HK-2 (cell line): ENCODE measurements at regions not wholly inside any gene's neighbourhood (a gene's known extent, or its start where the extent isn't known, plus 50 kb on each side); places are given as distances from the start of the nearest gene placed in this dataset.

Experiments
- DNase-seq: peaks from one replicate; pipeline ENCODE4 v3.0.0-alpha.2; 2018; ENCODE audit not compliant: unreplicated experiment

DNA sequence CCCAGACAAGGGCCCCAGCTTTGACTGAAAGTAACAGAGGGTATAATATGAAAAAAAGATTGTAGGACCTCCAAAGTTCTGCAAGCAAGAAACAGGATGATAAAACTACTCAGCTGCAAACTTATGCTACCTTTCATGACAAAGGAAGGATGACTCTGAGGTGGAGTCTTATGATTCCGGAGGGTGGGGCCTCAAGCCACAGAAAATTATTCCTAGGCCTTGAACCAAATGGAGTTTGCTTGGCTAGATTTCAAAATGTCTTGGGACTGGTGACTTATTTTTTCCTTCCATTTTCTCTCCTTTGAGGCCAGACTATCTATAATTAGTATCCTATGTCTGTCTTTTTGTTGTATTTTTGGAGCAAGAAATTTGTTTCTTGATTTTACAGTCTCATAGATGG lies 336.4 kb downstream of the LRIG3 start:
- no peak for DNase-seq

DNA sequence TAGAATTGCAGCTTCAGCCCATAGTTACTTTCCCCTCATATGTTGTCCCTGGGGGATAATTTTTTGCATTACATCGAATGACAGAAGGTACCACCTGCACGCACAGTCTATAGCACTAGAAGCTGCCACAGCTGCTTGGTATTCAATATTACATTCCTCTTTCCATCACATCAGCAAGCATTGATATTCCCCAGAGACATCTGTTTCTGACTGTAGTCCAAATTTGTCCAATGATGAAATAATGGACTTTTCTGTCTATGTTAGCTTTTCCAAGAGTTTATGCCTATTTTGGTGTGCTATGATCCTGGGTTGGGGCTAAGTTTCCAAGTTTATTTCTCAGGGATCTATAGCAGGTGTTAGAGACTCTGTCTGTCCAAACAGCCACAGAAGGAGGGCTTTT lies 335.4 kb downstream of the LRIG3 start:
- no peak for DNase-seq

DNA sequence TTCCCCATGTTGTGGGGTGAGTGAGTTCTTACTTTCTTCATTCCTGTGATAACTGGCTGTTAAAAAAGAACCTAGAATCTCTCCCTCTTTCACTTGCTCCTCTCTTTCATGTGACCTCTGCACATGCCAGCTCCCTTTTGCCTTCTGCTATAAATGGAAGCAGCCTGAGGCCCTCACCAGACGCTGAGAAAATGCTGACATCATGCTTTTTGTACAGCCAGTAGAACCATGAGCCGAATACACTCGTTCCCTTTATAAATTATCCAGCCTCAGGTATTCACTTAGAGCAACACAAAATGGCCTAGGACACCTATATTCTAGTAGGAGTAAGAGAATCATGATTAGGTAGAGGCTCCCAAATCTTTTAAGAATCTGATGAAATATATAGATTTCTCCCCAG lies 333.5 kb downstream of the LRIG3 start:
- DNase-seq = no peak

DNA sequence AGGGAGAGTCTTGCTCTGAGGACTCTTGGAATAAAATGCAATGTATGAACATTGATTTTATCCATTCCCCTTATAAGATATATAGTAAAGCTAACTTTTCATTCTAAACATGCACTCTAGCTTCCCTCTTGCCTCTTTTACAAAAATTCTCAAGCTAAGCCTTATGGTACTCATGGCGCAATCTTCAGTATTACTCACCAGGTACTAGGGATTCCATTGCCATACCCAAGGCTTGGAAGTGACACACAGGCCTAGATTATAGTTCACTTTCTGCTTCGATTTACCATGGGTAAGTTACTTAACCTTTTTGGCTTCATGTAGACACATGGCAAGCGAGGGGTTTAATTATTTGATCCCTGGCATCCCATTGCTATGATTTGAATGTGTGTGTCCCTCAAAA lies 331.5 kb downstream of the LRIG3 start:
- DNase-seq = no peak

DNA sequence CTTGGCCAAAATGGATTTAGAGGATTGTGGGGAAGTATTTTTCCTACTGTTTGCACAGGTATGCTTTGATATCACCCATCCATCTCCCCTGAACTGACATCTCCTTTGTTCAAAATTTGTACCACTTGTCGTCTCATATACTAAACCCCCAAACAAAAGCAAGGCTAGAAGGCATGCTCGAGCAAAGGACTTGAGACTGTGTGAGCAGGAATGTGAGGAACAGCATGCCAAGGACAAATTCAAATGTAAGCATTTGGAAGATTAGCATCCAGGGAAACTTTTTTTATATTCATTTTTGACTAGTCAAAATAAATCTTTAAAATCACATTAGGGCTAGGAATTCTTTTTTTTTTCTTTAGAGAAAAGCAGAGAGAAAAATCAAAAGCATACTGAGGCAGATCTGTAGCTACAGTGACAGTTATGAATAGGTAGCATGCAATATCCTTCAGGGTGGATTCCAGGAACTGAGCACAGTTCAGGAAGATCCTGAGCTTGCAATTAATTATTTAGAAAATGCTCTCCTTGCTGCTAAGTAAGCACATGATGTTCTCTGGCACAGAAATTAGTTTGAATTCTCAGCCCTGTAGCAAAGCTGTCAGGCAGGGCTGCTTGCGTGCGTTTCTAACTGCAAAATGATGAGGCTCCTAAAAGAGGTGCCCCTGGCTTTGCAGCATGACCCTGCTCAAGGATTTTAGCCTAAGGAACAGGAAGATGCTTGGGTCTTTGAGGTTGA lies 327.7 kb downstream of the LRIG3 start:
- no peak for DNase-seq

DNA sequence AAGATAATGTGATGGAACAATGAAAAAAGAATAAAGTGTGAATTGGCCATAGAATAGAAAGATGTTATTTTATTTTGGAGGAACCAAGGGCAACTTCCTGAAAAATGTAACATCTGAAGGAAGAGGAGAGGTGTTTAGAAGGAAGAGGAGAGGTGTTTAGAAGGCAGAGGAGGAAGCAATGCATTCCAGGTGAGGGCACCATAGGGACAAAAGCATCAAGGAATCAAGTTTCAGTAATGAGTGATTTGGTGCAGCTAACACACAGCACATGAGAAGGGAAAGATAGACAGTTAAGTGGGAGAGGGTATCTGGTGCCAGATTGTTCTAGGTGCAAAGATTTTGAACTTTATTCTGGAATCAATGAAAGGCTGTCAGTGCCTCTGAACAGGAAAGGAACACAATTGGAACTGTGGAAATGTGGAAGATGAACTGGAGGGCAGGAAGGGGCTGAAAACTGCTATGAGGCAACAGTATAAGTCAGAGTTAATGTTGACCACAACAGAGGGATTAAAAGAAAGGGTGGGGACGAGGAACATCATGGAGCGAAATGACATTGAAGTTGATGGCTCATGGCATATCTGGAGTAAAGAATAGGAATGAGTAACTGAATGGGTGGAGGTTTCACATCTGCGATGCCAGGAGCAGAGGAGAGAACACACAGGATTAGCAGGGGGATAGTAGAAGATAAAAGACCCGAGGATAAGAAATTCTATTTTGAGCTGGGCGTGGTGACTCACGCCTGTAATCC lies 326.6 kb downstream of the LRIG3 start:
- no peak for DNase-seq

DNA sequence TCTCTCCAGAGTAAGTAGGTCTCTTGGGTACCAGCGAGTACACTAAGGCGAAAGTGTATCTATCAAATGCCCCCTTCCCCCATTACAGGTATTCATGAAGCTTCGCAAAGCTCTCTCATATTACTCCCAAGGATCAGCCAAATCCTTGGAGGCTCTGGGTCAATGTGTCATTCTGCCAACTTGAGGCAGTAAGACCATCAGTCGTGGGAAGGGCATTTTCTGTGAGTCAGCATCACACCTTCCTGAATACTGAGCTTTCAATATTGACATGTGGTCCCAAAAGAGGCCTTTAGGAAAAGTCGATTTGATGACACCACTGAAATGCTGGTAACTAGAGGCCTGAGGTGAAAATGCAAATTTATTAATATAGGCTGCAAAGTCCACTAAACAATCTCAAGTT lies 323.9 kb downstream of the LRIG3 start:
- DNase-seq = no peak

DNA sequence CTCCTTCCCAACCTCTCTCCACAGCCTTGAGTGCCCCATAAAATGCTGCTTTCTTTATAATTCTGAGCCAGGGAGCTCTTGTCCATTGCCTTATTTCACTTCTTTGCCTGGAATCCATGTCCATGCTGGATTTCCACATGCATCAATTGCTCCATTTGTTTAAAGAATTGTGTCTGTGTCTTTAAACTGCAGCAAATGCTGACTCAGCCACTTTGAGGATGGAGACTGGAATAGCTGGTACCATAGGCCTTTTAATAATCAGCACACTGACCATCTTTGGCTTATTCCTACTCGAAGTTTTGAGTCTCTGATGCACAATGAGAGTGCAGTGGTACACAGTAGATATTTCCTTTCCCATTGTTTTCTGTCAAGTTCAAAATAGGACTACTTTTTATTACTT lies 318.8 kb downstream of the LRIG3 start:
- DNase-seq = no peak

DNA sequence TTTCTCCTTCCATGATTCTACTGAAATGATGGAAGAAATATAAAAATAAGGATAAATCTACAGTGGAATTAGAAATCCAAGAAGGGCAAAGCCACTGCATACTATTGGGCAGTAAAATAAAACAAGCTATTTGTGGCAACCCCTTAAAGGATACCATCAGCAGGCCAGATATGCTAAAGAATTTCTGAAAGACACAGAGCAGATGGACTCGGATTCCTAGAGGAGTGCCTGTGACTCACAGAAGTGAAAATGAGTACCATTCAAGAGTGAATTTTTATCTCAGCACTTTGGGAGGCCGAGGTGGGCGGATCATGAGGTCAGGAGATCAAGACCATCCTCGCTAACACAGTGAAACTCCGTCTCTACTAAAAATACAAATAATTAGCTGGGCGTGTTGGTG lies 318.1 kb downstream of the LRIG3 start:
- DNase-seq = no peak

DNA sequence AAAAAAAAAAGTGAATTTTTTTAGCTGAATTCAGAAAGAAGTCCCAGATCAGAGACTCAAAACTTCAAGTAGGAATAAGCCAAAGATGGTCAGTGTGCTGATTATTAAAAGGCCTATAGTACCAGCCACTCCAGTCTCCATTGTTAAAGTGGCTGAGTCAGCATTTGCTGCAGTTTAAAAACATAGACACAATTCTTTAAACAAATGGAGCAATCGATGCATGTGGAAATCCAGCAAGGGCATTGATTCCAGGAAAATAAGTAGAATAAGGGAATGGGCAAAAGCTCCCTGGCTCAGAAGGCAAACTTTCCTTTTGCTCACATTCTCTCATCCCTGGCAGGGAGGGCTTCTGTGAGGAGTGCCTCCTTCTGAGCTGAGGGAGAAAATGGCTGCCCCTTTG lies 317.6 kb downstream of the LRIG3 start:
- DNase-seq = no peak

DNA sequence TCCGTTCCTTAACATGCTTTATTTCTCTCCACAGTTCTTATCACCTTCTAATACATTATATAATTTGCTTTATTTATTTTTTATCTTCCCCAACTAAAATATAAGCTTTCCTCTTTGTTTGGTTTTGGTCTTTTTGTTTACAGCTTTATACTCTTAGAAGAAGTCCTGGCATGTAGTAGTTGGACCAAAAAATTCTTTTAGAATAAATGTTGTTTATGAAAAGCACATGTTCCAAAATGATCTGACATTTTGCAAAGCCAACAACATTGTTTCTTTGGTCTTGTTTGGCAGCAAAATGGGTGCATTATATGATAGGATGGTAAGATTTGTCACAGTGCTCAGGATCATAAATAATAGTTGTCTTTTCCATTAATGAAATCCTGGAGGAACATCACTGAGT lies 312.5 kb downstream of the LRIG3 start:
- DNase-seq = no peak

DNA sequence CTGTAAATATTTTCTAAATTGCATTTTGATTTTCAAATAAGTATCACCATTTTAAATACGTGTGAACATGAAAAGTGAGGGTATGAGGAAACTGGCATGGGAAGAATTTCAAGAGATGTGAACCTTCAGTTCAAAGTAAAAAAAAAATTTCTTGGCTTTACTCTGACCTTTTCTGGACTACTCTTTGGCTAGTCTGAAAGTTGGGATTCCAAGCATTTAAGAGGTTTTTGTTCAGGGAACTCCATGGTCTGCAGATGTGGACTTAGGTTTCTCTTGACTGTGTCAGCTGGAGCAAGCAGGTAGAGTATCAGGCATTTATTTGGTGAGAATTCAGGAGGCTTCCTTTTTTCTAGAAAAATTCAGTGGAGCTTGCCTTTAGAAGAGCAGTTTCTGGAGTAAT lies 311.6 kb downstream of the LRIG3 start:
- no peak for DNase-seq

DNA sequence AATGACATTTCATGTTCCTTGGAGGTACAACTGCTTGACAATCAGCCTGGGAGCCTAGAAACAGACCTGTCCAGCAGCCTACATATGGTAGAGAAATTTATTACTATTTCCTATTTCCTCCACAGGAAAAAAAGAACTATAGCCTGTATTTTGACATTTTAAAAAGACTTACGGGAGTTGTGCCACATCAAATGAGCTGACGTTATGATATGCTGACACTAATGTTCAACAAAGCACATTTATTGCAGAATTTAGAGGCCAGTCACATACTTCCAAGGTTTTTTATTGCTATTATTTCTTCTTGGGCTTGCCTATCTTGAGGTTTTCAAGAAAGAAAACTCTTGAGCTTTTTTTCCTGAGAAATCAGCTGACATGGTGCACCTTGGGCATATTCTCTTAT lies 305.3 kb downstream of the LRIG3 start:
- DNase-seq = no peak

DNA sequence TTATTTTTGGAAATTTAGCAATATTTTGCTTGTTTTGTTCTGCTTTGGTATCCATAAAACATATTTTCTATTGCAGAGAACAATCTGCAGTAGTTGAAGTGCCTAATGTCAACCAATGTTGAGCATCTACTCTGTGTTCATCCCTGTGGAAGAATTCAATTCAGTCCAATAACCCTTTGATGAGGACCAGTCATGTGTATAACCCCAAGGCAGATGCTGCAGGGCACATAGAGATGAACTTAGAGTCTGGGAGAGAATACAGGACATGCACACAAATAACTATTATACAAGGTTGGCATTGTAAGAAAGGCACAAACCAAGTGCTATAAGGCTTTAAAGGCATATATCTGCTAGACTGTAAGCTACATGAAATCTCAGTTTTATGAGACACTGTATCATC lies 304.7 kb downstream of the LRIG3 start:
- DNase-seq = no peak

DNA sequence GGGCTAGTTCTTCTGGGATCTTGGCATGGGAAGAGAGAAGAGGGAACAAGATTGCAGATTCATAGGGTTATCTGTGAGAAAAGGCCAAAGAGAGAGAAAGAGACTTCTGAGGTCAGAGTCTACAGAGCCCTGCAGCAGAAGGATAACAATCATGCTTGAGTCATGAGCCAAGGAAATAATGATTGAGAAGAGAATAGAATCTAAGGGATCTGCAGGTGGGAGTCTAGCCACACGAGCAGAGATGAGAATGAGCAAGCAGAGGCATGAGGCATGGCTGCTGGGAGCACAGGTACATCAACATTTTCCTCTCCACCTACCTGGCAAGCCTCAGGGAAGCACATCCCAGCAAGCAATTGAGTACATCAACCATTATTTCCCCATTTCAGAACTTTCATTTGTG lies 303.7 kb downstream of the LRIG3 start:
- no peak for DNase-seq

DNA sequence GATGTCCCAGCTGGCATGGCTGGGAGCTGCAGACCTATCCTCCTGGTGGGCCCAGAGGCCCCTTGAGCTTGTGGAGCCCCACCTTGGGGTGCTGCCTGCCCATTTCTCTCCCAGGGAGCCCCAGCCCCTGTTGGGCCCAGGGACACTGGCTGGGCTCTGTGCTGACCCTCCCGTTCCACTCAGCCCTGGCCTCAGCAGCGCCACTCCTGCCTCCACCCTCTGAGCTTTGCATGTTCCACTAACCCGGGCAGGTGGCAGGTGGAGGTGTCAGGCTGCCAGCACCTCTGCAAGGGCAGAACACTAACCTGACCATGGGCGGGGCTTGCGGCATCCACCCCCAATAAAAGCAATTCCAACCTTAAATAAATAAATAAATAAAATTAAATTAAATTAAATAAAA lies 299.2 kb downstream of the LRIG3 start:
- DNase-seq = no peak

DNA sequence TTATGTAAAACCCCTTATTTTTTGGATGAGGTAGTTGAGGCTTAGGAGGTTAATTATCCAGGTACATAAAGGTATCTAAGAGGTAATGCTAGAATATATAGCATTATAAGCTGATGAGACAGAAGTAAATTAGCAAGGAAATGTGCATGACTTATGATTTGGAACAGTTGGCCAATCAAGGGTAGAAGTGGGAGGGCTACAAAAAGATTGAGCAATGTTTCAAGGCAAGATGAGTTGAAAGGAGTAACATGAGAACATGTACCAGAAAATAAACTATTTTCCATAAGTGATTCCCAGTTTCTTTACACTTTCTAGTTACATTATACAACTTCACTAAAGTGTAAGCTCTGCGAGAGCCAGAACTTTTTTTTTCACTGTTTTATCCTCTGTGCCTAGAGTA lies 290.9 kb downstream of the LRIG3 start:
- no peak for DNase-seq

DNA sequence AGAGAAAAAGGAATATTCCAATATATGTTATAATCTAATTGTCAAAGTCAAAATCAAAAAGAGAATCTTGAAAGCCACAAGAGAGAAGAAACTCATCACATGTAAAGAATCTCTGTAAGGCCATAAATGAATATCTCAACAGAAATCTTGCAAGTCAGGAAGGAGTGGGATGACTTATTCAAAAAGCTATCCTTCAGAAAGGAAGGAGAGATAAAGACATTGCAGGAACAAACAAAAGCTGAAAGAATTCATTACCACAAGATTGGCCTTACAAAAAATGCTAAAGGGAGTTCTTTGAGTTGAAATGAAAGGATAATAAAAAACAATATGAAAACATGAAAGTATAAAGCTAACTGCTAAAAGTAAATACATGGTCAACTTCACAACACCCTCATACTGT lies 286.8 kb downstream of the LRIG3 start:
- DNase-seq = no peak

DNA sequence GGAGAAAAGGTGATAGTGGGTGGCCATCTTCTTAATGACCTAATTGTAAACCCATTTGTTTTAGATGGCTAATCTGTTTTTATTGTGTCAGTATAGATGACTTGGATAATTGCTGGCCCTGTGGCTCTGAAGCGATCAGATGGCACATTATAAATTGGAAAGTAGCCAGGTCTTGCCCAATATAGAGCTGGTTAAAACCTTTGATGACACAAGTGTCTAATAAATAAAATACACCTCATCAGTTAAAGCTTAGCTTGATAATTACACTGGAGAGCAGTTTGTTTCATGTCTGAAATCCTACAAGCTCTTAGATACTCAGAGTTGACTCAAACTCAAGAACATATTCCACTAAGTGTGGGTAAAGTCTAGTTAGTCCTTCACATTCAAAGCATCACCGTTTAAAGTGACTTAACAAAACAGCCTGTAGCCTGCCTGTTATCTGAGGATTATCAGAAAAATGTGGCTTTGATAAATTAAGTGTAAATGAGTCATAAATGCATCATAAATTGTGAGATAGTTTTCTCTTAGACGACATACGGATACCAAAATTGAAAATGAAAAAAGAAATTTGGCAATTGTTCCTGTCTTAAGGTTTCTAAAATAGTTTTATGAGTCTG lies 280.9 kb downstream of the LRIG3 start:
- DNase-seq = no peak

DNA sequence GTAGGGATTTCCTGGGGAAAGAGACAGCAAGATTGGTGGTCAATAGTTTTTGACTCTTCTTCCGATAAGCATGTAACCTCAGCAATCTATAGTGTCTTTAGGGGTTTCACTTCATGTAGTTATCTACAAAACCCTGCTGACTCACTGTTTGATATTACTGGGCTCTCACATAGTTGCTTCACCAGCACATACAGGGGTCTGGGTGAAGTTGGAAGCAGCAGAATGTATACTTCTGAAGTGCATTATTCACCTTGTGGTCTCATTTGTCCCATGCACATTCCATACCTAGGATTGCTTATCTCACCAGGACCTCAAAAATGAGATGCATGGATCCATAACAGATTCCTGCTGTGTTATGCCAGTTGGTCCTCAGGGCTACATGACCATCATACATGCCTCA lies 280.0 kb downstream of the LRIG3 start:
- no peak for DNase-seq

DNA sequence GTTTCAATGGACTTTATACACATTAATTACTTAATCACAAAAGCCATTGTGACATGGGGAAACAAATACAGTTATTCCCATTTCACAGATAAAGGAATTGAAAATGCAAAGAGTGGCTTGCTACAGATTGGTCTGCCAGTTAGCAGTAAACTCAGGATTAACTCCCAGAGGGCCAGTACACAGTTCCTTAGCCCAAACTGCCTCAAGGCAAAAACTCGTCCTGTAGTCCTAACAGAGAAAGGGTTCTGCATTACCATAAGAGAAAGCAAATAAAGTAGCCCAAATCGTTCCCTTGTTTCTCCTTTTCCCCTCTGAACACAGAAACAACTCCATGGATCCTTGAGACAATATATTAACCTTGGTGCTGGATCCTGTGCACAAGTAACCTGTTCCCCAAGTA lies 274.4 kb downstream of the LRIG3 start:
- DNase-seq = no peak

DNA sequence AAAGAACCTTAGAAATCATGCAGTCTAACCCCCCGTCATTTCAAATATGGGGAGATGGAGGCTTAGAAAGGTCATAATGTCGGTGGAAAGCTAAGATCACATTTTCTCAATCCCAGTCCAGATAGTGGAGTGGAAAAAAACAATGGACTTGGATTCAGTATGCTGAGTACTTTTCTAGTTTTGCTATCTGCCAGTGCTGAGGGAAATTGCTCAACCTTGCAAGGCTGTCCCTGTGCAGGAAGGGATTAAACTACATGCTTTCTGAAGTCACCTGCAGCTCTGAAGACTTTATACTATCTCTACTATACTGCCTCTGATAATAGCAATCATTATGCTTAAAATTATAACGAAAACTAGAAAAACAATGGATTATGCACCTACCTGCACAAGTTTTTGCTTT lies 272.8 kb downstream of the LRIG3 start:
- DNase-seq = no peak

DNA sequence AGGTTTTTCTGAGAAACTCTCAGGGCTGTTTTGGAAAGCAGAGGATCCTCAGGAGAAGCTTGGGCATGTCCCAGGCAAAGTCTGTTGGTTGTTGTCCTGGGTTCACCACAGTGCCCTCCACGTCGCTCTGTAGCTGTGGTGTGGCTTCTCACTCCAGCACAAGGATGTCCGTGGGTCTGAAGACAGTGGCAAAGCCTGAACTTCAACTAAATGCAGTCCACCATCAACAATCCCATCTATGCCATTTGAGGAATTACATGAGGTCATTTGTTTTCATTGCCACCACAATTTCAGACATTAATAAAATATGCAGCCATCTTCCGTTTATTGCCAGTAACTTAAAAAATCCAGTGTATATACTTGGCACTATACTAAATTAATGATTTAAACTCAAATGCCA lies 272.1 kb downstream of the LRIG3 start:
- no peak for DNase-seq
